WTC11 (cell line): ENCODE measurements at regions not wholly inside any gene's neighbourhood (a gene's known extent, or its start where the extent isn't known, plus 50 kb on each side); places are given as distances from the start of the nearest gene placed in this dataset.

Source experiments
- ATAC-seq: fragments of 200-7000 bp; cut with Tn5 transposase; 2 replicates; pipeline ENCODE4 v1.10.0; 2021; ENCODE audit warnings: mild to moderate bottlenecking, moderate library complexity
- CTCF ChIA-PET: fragments of 300-600 bp; sonication (Branson Sonifier 250); formaldehyde crosslinking; loops from one replicate; lab custom pipeline; 2021; ENCODE audit warnings: antibody characterized with exemption; lab: Charles Lee
- POLR2A ChIA-PET: fragments of 350-600 bp; sonication (Branson Sonifier 250); formaldehyde crosslinking; loops from one replicate; lab custom pipeline; 2021; ENCODE audit warnings: antibody characterized with exemption; lab: Charles Lee
- DNase-seq: peaks from one replicate; pipeline ENCODE4 v3.0.0; 2021; ENCODE audit warnings: low spot score
- H3K27ac Mint-ChIP-seq: 2 replicates; pipeline ENCODE4 v1.8.0; 2021; ENCODE audit warnings: mixed read lengths
- H3K27me3 Mint-ChIP-seq: 2 replicates; pipeline ENCODE4 v1.8.0; 2021; ENCODE audit warnings: low read depth, mild to moderate bottlenecking, moderate library complexity, mixed read lengths
- H3K36me3 Mint-ChIP-seq: 2 replicates; pipeline ENCODE4 v1.8.0; 2021; ENCODE audit warnings: mixed read lengths
- H3K4me1 Mint-ChIP-seq: 2 replicates; pipeline ENCODE4 v1.8.0; 2022; ENCODE audit warnings: mixed read lengths
- H3K4me3 Mint-ChIP-seq: 2 replicates; pipeline ENCODE4 v1.8.0; 2021; ENCODE audit warnings: mild to moderate bottlenecking, moderate library complexity, mixed read lengths
- H3K9me3 Mint-ChIP-seq: 2 replicates; pipeline ENCODE4 v1.8.0; 2021; ENCODE audit warnings: mixed read lengths
- CBFB ChIP-seq: sonication (generic); formaldehyde crosslinking; IDR thresholded peaks from 2 replicates; pipeline ENCODE4 v1.8.1; 2022; ENCODE audit warnings: mild to moderate bottlenecking, low read depth, missing genetic modification reagents
- CREB1 ChIP-seq: sonication (generic); formaldehyde crosslinking; IDR thresholded peaks from 2 replicates; pipeline ENCODE4 v1.8.0; 2023; ENCODE audit warnings: mild to moderate bottlenecking, missing genetic modification reagents
- ELF4 ChIP-seq: sonication (generic); formaldehyde crosslinking; IDR thresholded peaks from 2 replicates; pipeline ENCODE4 v1.8.1; 2022; ENCODE audit warnings: low read depth, mild to moderate bottlenecking, moderate library complexity, missing genetic modification reagents
- EMX1 ChIP-seq: fragments of 250-450 bp; sonication (Bioruptor Pico); IDR thresholded peaks from 2 replicates; pipeline ENCODE4 v1.8.0; 2021; ENCODE audit warnings: mild to moderate bottlenecking
- ETV6 ChIP-seq: sonication (generic); formaldehyde crosslinking; IDR thresholded peaks from 2 replicates; pipeline ENCODE4 v1.8.1; 2022; ENCODE audit warnings: mild to moderate bottlenecking, missing genetic modification reagents
- FOXJ3 ChIP-seq: sonication (generic); formaldehyde crosslinking; IDR thresholded peaks from 2 replicates; pipeline ENCODE4 v1.9.0; 2021; ENCODE audit warnings: missing genetic modification reagents, mild to moderate bottlenecking, borderline replicate concordance
- GRHL2 ChIP-seq: fragments of 250-450 bp; sonication (Bioruptor Pico); IDR thresholded peaks from 2 replicates; pipeline ENCODE4 v1.8.0; 2022; ENCODE audit warnings: mild to moderate bottlenecking, moderate library complexity; ENCODE audit not compliant: insufficient replicate concordance, severe bottlenecking
- GTF2I ChIP-seq: fragments of 250-450 bp; sonication (Bioruptor Pico); conservative IDR thresholded peaks from 2 replicates; pipeline ENCODE4 v1.4.0; 2021; ENCODE audit warnings: mild to moderate bottlenecking
- IRF2 ChIP-seq: sonication (generic); formaldehyde crosslinking; IDR thresholded peaks from 2 replicates; pipeline ENCODE4 v1.8.0; 2022; ENCODE audit warnings: low read depth, missing genetic modification reagents, borderline replicate concordance
- MYBL2 ChIP-seq: sonication (generic); formaldehyde crosslinking; IDR thresholded peaks from 2 replicates; pipeline ENCODE4 v1.8.1; 2023; ENCODE audit warnings: mild to moderate bottlenecking, moderate library complexity, missing genetic modification reagents
- NR1H2 ChIP-seq: sonication (generic); formaldehyde crosslinking; IDR thresholded peaks from 2 replicates; pipeline ENCODE4 v1.9.0; 2021; ENCODE audit warnings: mild to moderate bottlenecking, moderate library complexity, missing genetic modification reagents
- NR3C1 ChIP-seq: sonication (generic); formaldehyde crosslinking; conservative IDR thresholded peaks from 2 replicates; pipeline ENCODE4 v1.8.1; 2023; ENCODE audit warnings: low read depth, mild to moderate bottlenecking, missing genetic modification reagents
- RELA ChIP-seq: sonication (generic); formaldehyde crosslinking; IDR thresholded peaks from 2 replicates; pipeline ENCODE4 v1.8.1; 2022; ENCODE audit warnings: missing genetic modification reagents, mild to moderate bottlenecking, borderline replicate concordance
- SMAD4 ChIP-seq: sonication (generic); formaldehyde crosslinking; IDR thresholded peaks from 2 replicates; pipeline ENCODE4 v1.8.0; 2022; ENCODE audit warnings: mild to moderate bottlenecking, missing genetic modification reagents
- SP1 ChIP-seq: sonication (generic); formaldehyde crosslinking; conservative IDR thresholded peaks from 2 replicates; pipeline ENCODE4 v1.8.1; 2022; ENCODE audit warnings: missing genetic modification reagents
- TP53 ChIP-seq: sonication (generic); formaldehyde crosslinking; IDR thresholded peaks from 2 replicates; pipeline ENCODE4 v1.8.1; 2023; ENCODE audit warnings: mild to moderate bottlenecking, missing genetic modification reagents
- ZMAT4 ChIP-seq: fragments of 250-450 bp; sonication (Bioruptor Pico); IDR thresholded peaks from 2 replicates; pipeline ENCODE4 v1.9.0; 2021; ENCODE audit warnings: mild to moderate bottlenecking
- ZNF138 ChIP-seq: sonication (generic); formaldehyde crosslinking; conservative IDR thresholded peaks from 2 replicates; pipeline ENCODE4 v1.8.1; 2022; ENCODE audit warnings: mild to moderate bottlenecking, moderate library complexity, missing genetic modification reagents
- ZNF263 ChIP-seq: sonication (generic); formaldehyde crosslinking; IDR thresholded peaks from 2 replicates; pipeline ENCODE4 v1.8.1; 2022; ENCODE audit warnings: low read depth, mild to moderate bottlenecking, moderate library complexity, missing genetic modification reagents
- ZNF396 ChIP-seq: fragments of 250-450 bp; sonication (Bioruptor Pico); IDR thresholded peaks from 2 replicates; pipeline ENCODE4 v1.8.0; 2021; ENCODE audit warnings: mild to moderate bottlenecking, moderate library complexity, borderline replicate concordance
- ZNF416 ChIP-seq: fragments of 250-450 bp; sonication (Bioruptor Pico); IDR thresholded peaks from 2 replicates; pipeline ENCODE4 v1.9.0; 2021; ENCODE audit warnings: mild to moderate bottlenecking, inconsistent platforms
- ZNF671 ChIP-seq: fragments of 250-450 bp; sonication (Bioruptor Pico); IDR thresholded peaks from 2 replicates; pipeline ENCODE4 v1.8.0; 2021; ENCODE audit warnings: mild to moderate bottlenecking
- TF ChIP-seq, protein P1 (sequence below): fragments of 250-450 bp; sonication (Bioruptor Pico); IDR thresholded peaks from 2 replicates; pipeline ENCODE4 v2.1.2; 2022; ENCODE audit warnings: mild to moderate bottlenecking, moderate library complexity
- TF ChIP-seq, protein P2 (sequence below): sonication (generic); formaldehyde crosslinking; IDR thresholded peaks from 2 replicates; pipeline ENCODE4 v1.8.1; 2023; ENCODE audit warnings: mild to moderate bottlenecking, missing genetic modification reagents, moderate library complexity
- TF ChIP-seq, protein P3 (sequence below): fragments of 200-600 bp; IDR thresholded peaks from 2 replicates; pipeline ENCODE4 v1.8.0; 2022; ENCODE audit warnings: antibody characterized with exemption
- TF ChIP-seq, protein P4 (sequence below): sonication (generic); formaldehyde crosslinking; IDR thresholded peaks from 2 replicates; pipeline ENCODE4 v1.8.1; 2022; ENCODE audit warnings: mild to moderate bottlenecking, moderate library complexity, missing genetic modification reagents

DNA sequence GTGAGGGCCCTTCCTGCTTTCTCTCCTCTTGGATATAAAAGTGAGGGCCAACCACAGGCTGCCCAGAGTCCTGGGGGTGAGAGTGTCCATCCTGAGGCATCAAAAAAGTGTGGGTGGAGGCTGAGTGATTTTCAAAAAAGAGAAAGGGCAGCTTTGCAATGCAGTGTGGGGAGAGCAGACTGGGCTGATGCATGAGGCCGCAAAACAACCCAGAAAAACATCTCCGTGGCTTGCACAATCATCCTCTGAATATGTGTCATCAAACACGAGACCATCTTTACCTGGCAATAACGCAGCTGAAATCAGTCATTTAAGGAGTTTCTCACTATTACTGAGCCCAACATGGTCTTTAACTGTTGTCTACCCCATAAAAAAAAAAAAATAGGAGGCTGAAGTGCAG, 191.2 kb upstream of the SOX4 start:
- no peak for ATAC-seq
- ChIA-PET POLR2A (no interaction called here), CTCF (interaction anchor here (2.2 kb wide), 1 partner anchor 187 kb away, joined by 4 read pairs; no protein-coding TSS in a partner anchor)
- no peak for DNase-seq
- H3K27ac Mint-ChIP-seq: no peak overlapping the region
- H3K4me3 Mint-ChIP-seq: no peak overlapping the region
- TF ChIP-seq NR3C1 (CRISPR knock-in tag) (no peak), IRF2 (CRISPR knock-in tag) (no peak), RELA (CRISPR knock-in tag) (no peak), SP1 (CRISPR knock-in tag) (no peak), ETV6 (CRISPR knock-in tag) (no peak), ZMAT4 (no peak), FOXJ3 (CRISPR knock-in tag) (no peak), ZNF396 (no peak), GRHL2 (CRISPR knock-in tag) (no peak), GTF2I (CRISPR knock-in tag) (no peak), TP53 (no peak), ZNF416 (CRISPR knock-in tag) (no peak), SMAD4 (CRISPR knock-in tag) (no peak), ZNF263 (no peak), NR1H2 (CRISPR knock-in tag) (no peak)
- TF ChIP-seq, protein P1, sequence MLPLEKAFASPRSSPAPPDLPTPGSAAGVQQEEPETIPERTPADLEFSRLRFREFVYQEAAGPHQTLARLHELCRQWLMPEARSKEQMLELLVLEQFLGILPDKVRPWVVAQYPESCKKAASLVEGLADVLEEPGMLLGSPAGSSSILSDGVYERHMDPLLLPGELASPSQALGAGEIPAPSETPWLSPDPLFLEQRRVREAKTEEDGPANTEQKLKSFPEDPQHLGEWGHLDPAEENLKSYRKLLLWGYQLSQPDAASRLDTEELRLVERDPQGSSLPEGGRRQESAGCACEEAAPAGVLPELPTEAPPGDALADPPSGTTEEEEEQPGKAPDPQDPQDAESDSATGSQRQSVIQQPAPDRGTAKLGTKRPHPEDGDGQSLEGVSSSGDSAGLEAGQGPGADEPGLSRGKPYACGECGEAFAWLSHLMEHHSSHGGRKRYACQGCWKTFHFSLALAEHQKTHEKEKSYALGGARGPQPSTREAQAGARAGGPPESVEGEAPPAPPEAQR (CRISPR knock-in tag): no peak
- TF ChIP-seq, protein P2, sequence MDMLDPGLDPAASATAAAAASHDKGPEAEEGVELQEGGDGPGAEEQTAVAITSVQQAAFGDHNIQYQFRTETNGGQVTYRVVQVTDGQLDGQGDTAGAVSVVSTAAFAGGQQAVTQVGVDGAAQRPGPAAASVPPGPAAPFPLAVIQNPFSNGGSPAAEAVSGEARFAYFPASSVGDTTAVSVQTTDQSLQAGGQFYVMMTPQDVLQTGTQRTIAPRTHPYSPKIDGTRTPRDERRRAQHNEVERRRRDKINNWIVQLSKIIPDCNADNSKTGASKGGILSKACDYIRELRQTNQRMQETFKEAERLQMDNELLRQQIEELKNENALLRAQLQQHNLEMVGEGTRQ: no peak
- no peaks in the 10 kb centered on the region for H3K9me3 Mint-ChIP-seq
- H3K36me3 Mint-ChIP-seq: no peaks in the 10 kb centered on the region
- H3K4me1 Mint-ChIP-seq: peaks cover 10% of the 10 kb centered on the region
- no peaks in the 10 kb centered on the region for H3K27me3 Mint-ChIP-seq

GRCh38 chr6:21404577-21404976, 189.0 kb upstream of the SOX4 start:
- TF ChIP-seq ZNF138 (no peak), ZNF671 (no peak)
- Mint-ChIP-seq H3K27ac (no peak overlapping the region), H3K4me1 (no peaks in the 10 kb centered on the region), H3K9me3 (peaks cover 4% of the 10 kb centered on the region; the same call in 1 of the 2 replicates), H3K4me3 (no peak overlapping the region), H3K36me3 (no peaks in the 10 kb centered on the region), H3K27me3 (no peaks in the 10 kb centered on the region)
- ATAC-seq (no peak), DNase-seq (no peak)
- ChIA-PET CTCF (no interaction called here), POLR2A (no interaction called here)

DNA sequence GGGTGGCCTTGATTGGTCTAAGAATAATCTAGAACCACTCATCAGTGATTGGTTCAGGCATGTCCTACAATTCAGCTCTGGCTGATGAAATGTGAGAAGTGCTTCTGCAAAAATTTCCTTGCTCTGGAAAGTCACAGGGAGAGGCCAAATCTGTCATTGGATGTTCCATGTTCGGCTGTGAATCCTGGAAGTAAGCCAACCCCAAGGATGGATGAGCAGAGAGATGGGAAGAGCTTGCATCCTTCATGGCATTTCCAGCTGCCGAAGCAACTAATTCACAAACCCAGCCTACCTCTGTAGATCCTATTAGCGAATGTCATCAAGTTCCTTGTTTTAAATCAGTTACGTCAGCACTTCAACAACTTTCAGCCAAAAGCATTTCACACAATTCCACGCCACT, 187.2 kb upstream of the SOX4 start:
- H3K4me3 Mint-ChIP-seq: no peak overlapping the region
- no peaks in the 10 kb centered on the region for H3K27me3 Mint-ChIP-seq
- ChIA-PET CTCF (no interaction called here), POLR2A (no interaction called here)
- DNase-seq: no peak
- no peak overlapping the region for H3K27ac Mint-ChIP-seq
- no peak for ATAC-seq
- H3K4me1 Mint-ChIP-seq: no peaks in the 10 kb centered on the region
- no peaks in the 10 kb centered on the region for H3K36me3 Mint-ChIP-seq
- peaks cover 7% of the 10 kb centered on the region; the same call in 1 of the 2 replicates for H3K9me3 Mint-ChIP-seq
- TF ChIP-seq GRHL2 (CRISPR knock-in tag): no peak
- no peak for TF ChIP-seq IRF2 (CRISPR knock-in tag)
- TF ChIP-seq MYBL2 (CRISPR knock-in tag): no peak
- TF ChIP-seq, protein P3, sequence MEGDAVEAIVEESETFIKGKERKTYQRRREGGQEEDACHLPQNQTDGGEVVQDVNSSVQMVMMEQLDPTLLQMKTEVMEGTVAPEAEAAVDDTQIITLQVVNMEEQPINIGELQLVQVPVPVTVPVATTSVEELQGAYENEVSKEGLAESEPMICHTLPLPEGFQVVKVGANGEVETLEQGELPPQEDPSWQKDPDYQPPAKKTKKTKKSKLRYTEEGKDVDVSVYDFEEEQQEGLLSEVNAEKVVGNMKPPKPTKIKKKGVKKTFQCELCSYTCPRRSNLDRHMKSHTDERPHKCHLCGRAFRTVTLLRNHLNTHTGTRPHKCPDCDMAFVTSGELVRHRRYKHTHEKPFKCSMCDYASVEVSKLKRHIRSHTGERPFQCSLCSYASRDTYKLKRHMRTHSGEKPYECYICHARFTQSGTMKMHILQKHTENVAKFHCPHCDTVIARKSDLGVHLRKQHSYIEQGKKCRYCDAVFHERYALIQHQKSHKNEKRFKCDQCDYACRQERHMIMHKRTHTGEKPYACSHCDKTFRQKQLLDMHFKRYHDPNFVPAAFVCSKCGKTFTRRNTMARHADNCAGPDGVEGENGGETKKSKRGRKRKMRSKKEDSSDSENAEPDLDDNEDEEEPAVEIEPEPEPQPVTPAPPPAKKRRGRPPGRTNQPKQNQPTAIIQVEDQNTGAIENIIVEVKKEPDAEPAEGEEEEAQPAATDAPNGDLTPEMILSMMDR: no peak
- no peak for TF ChIP-seq ZMAT4
- no peak for TF ChIP-seq ELF4 (CRISPR knock-in tag)
- TF ChIP-seq CBFB (CRISPR knock-in tag): no peak
- TF ChIP-seq, protein P4, sequence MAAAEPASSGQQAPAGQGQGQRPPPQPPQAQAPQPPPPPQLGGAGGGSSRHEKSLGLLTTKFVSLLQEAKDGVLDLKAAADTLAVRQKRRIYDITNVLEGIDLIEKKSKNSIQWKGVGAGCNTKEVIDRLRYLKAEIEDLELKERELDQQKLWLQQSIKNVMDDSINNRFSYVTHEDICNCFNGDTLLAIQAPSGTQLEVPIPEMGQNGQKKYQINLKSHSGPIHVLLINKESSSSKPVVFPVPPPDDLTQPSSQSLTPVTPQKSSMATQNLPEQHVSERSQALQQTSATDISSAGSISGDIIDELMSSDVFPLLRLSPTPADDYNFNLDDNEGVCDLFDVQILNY (CRISPR knock-in tag): no peak
- TF ChIP-seq RELA (CRISPR knock-in tag): no peak
- no peak for TF ChIP-seq CREB1
- TF ChIP-seq EMX1: no peak
